LNCaP clone FGC (cell line): ENCODE measurements at regions not wholly inside any gene's neighbourhood (a gene's known extent, or its start where the extent isn't known, plus 50 kb on each side); places are given as distances from the start of the nearest gene placed in this dataset.
"Not testable (repeated sequence)": the region's sequence is repeated elsewhere in the genome, so short reads cannot be mapped to it uniquely, and the experiment has no call there.

Source experiments
- DNase-seq: peaks from one replicate; pipeline ENCODE4 v3.0.0-alpha.2; 2011; ENCODE audit warnings: low read depth
- H3K4me3 ChIP-seq: 2 replicates; pipeline ENCODE4 v1.5.1; 2011; ENCODE audit warnings: mild to moderate bottlenecking, low read depth, low read length, control low read depth
- CTCF ChIP-seq: IDR thresholded peaks from 2 replicates; pipeline ENCODE4 v1.5.1; 2012; ENCODE audit warnings: mild to moderate bottlenecking; ENCODE audit not compliant: control insufficient read depth, insufficient read depth; ENCODE audit errors: extremely low read depth

GRCh38 chr10:36533861-36534260 lies 591.5 kb upstream of the ANKRD30A start:
- no peak for DNase-seq
- no peak for TF ChIP-seq CTCF
- no peak overlapping the region for H3K4me3 ChIP-seq

GRCh38 chr10:36533316-36533715 lies 592.1 kb upstream of the ANKRD30A start:
- TF ChIP-seq CTCF: no peak
- no peak for DNase-seq
- no peak overlapping the region for H3K4me3 ChIP-seq

- no peak overlapping the region for H3K4me3 ChIP-seq
- DNase-seq: no peak
- no peak for TF ChIP-seq CTCF
Measured at GRCh38 chr10:36531621-36532020, 593.8 kb upstream of the ANKRD30A start.

- DNase-seq: no peak
- no peak for TF ChIP-seq CTCF
- no peak overlapping the region for H3K4me3 ChIP-seq
Measured at GRCh38 chr10:36526033-36526432, 599.4 kb upstream of the ANKRD30A start.

GRCh38 chr10:36524126-36524525 lies 601.3 kb upstream of the ANKRD30A start:
- H3K4me3 ChIP-seq, DNase-seq: not testable (repeated sequence)

- no peak for TF ChIP-seq CTCF
- no peak overlapping the region for H3K4me3 ChIP-seq
- no peak for DNase-seq
Measured at GRCh38 chr10:36519909-36520308, 605.5 kb upstream of the ANKRD30A start.

GRCh38 chr10:36516281-36516680 lies 609.1 kb upstream of the ANKRD30A start:
- TF ChIP-seq CTCF: no peak
- H3K4me3 ChIP-seq: no peak overlapping the region
- DNase-seq: no peak

GRCh38 chr10:36515319-36515718 lies 610.1 kb upstream of the ANKRD30A start:
- DNase-seq: no peak
- H3K4me3 ChIP-seq: no peak overlapping the region
- TF ChIP-seq CTCF: no peak
